ENCODE measurements at regions not wholly inside any gene's neighbourhood (a gene's known extent, or its start where the extent isn't known, plus 50 kb on each side); places are given as distances from the start of the nearest gene placed in this dataset.

DNA sequence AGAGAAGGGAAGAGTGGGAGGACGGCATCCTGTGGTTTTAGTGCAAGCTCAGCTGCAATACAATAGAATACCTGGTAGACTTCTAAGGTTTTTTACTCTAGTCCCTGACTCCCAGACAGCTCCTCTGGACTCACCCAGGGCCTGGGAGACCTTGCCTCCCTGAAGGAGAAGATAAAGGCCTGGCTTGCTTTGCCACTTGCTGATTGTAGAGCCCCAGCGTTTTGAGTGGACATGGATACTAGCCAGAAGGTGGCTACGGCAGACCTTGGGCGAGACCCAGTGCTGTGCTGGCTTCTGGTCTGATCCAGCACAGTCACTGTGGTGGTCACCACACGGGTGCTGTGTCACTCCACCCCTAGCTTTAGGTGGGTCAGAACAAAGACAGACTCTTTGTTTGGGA, 72.2 kb upstream of the TTC14 start:
- no peak overlapping the region for H3K4me2 ChIP-seq
- Mint-ChIP-seq H3K4me3 (no peak overlapping the region), H3K27me3 (ENCODE audit: insufficient read depth, low read depth, poor library complexity) (peaks cover 5% of the 10 kb centered on the region), H3K27ac (no peak overlapping the region), H3K9me3 (peaks cover 4% of the 10 kb centered on the region; the same call in 1 of the 3 replicates), H3K4me1 (no peaks in the 10 kb centered on the region), H3K36me3 (ENCODE audit: low read depth) (no peaks in the 10 kb centered on the region)
- no peaks in the 10 kb centered on the region for H3F3A ChIP-seq (replicated peaks; ENCODE audit: low read depth)
- H3K27ac ChIP-seq (ENCODE audit: low read depth), result no peak overlapping the region
- no peaks in the 10 kb centered on the region for H3K36me3 ChIP-seq (ENCODE audit: insufficient read depth)
- H3K9me2 ChIP-seq (ENCODE audit: insufficient read depth), result no peaks in the 10 kb centered on the region; the same call in 1 of the 2 replicates
- no peak overlapping the region for H2AFZ ChIP-seq
- no peak for ATAC-seq
- TF ChIP-seq CTCF (conservative IDR thresholded peaks at IDR 0.05; ENCODE audit: low read depth in 2 of 2), result no peak
- H4K20me1 ChIP-seq (replicated peaks; ENCODE audit: insufficient read depth), result no peaks in the 10 kb centered on the region
- H3K4me3 ChIP-seq, result no peak overlapping the region
- no peaks in the 10 kb centered on the region for H3K79me2 ChIP-seq (replicated peaks; ENCODE audit: insufficient read depth)
- no peak for DNase-seq (ENCODE audit: low spot score)
- no peaks in the 10 kb centered on the region for H3K27me3 ChIP-seq (ENCODE audit: insufficient read depth)
- H3K4me1 ChIP-seq (ENCODE audit: insufficient read depth), result no peaks in the 10 kb centered on the region

- H3K36me3 ChIP-seq (ENCODE audit: insufficient read depth), result no peaks in the 10 kb centered on the region
- H3F3A ChIP-seq (replicated peaks; ENCODE audit: low read depth), result no peaks in the 10 kb centered on the region
- H3K27ac ChIP-seq (ENCODE audit: low read depth), result no peak overlapping the region
- Mint-ChIP-seq H3K4me1 (no peaks in the 10 kb centered on the region), H3K27me3 (ENCODE audit: insufficient read depth, low read depth, poor library complexity) (peaks cover 5% of the 10 kb centered on the region), H3K9me3 (peaks cover 4% of the 10 kb centered on the region; the same call in 1 of the 3 replicates), H3K27ac (no peak overlapping the region), H3K36me3 (ENCODE audit: low read depth) (no peaks in the 10 kb centered on the region), H3K4me3 (no peak overlapping the region)
- ATAC-seq (no peak), DNase-seq (ENCODE audit: low spot score) (no peak)
- no peak overlapping the region for H3K4me2 ChIP-seq
- H4K20me1 ChIP-seq (replicated peaks; ENCODE audit: insufficient read depth), result no peaks in the 10 kb centered on the region
- TF ChIP-seq NANOG (IDR thresholded peaks at IDR 0.05; ENCODE audit: borderline replicate concordance), result no peak
- no peak for TF ChIP-seq ZNF331 (CRISPR knock-in tag; IDR thresholded peaks at IDR 0.05; ENCODE audit: low read depth)
- no peak for TF ChIP-seq CTCF (conservative IDR thresholded peaks at IDR 0.05; ENCODE audit: low read depth in 2 of 2)
- no peak for TF ChIP-seq EZH2 (IDR thresholded peaks at IDR 0.05; ENCODE audit: low read depth, unreplicated experiment)
- TF ChIP-seq EZH2phosphoT487 (IDR thresholded peaks at IDR 0.05; ENCODE audit: unreplicated experiment), result no peak
- TF ChIP-seq, protein P1, sequence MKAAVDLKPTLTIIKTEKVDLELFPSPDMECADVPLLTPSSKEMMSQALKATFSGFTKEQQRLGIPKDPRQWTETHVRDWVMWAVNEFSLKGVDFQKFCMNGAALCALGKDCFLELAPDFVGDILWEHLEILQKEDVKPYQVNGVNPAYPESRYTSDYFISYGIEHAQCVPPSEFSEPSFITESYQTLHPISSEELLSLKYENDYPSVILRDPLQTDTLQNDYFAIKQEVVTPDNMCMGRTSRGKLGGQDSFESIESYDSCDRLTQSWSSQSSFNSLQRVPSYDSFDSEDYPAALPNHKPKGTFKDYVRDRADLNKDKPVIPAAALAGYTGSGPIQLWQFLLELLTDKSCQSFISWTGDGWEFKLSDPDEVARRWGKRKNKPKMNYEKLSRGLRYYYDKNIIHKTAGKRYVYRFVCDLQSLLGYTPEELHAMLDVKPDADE (IDR thresholded peaks at IDR 0.05), result no peak
- TF ChIP-seq ZNF114 (CRISPR knock-in tag; IDR thresholded peaks at IDR 0.05), result no peak
- no peaks in the 10 kb centered on the region for H3K4me1 ChIP-seq (ENCODE audit: insufficient read depth)
- H3K79me2 ChIP-seq (replicated peaks; ENCODE audit: insufficient read depth), result no peaks in the 10 kb centered on the region
- no peaks in the 10 kb centered on the region for H3K27me3 ChIP-seq (ENCODE audit: insufficient read depth)
- H3K4me3 ChIP-seq, result no peak overlapping the region
- no peaks in the 10 kb centered on the region; the same call in 1 of the 2 replicates for H3K9me2 ChIP-seq (ENCODE audit: insufficient read depth)
- no peak overlapping the region for H2AFZ ChIP-seq
Observed at GRCh38 chr3:180530276-180530675, 71.7 kb upstream of the TTC14 start.

Measured in GM23338 (cell line).